ENCODE measurements at regions not wholly inside any gene's neighbourhood (a gene's known extent, or its start where the extent isn't known, plus 50 kb on each side); places are given as distances from the start of the nearest gene placed in this dataset.

DNA sequence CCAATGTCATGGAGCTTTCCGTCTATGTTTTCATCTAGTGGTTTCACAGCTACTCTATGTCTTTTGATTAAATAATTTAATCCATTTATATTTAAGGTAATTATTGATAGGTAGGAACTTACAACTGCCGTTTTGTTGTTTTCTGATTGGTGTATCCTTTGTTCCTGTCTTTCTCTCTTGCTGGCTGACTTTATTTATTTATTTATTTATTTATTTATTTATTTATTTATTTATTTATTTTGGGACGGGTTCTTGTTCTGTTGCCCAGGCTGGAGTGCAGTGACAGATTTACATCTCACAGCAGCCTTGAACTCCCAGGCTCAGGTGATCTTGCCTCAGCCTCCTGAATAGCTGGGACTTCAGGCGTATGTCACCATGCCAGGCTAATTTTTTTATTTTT is 299.2 kb upstream of the COL8A1 start:
- TF ChIP-seq POLR2A (IDR thresholded peaks at IDR 0.05): no peak
- TF ChIP-seq, protein P1, sequence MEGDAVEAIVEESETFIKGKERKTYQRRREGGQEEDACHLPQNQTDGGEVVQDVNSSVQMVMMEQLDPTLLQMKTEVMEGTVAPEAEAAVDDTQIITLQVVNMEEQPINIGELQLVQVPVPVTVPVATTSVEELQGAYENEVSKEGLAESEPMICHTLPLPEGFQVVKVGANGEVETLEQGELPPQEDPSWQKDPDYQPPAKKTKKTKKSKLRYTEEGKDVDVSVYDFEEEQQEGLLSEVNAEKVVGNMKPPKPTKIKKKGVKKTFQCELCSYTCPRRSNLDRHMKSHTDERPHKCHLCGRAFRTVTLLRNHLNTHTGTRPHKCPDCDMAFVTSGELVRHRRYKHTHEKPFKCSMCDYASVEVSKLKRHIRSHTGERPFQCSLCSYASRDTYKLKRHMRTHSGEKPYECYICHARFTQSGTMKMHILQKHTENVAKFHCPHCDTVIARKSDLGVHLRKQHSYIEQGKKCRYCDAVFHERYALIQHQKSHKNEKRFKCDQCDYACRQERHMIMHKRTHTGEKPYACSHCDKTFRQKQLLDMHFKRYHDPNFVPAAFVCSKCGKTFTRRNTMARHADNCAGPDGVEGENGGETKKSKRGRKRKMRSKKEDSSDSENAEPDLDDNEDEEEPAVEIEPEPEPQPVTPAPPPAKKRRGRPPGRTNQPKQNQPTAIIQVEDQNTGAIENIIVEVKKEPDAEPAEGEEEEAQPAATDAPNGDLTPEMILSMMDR (IDR thresholded peaks at IDR 0.05): no peak
- H3K27ac ChIP-seq: no peak overlapping the region
- H3K4me3 ChIP-seq: no peak overlapping the region
- H3K9me3 ChIP-seq: no peaks in the 10 kb centered on the region
- H3K27me3 ChIP-seq: no peaks in the 10 kb centered on the region
- no peak for DNase-seq
- no peaks in the 10 kb centered on the region for H3K36me3 ChIP-seq
- no peaks in the 10 kb centered on the region for H3K4me1 ChIP-seq

DNA sequence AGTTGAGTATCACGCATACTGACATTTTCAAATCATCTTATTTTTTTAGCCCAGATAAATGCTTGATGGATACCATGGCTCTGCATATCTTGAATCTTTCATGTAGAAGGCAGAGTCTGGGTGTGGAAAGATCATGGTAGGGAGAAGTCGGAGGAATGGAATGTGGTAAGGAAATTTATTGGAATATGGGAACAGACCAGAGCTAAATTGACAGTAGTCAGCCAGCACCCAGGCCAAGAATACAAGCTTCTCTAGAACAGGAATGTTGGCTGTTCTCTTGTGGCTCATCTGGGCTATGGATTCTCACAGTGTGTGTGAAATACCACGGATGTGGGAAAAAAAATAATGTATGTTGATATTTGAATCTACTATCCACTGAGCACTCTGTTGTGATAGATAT is 305.7 kb upstream of the COL8A1 start:
- Histone ChIP-seq H3K36me3 (no peaks in the 10 kb centered on the region), H3K4me1 (no peaks in the 10 kb centered on the region), H3K4me3 (no peak overlapping the region), H3K27ac (no peak overlapping the region), H3K27me3 (no peaks in the 10 kb centered on the region), H3K9me3 (no peaks in the 10 kb centered on the region)
- no peak for TF ChIP-seq POLR2A (IDR thresholded peaks at IDR 0.05)
- TF ChIP-seq, protein P1 (IDR thresholded peaks at IDR 0.05): no peak
- no peak for DNase-seq

DNA sequence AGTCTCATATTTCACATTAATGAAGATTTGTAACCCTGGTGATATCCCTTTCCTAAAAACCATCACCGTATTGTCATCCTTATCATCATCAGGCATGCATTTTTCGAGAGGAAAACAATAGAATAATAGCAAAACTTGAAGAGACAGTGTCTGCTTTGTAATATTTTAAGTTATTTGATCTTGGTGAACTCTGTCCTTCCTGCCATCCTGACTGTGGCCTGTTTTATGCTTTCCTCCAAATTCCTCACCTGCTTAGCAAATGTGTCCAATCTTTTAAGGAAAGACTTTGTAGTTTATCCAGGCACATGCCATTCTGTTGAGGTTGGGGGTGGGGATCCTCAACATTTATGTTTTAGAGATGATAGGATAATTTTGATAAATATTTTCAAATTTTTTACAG is 306.1 kb upstream of the COL8A1 start:
- no peaks in the 10 kb centered on the region for H3K4me1 ChIP-seq
- no peak overlapping the region for H3K27ac ChIP-seq
- no peak overlapping the region for H3K4me3 ChIP-seq
- H3K9me3 ChIP-seq: no peaks in the 10 kb centered on the region
- H3K27me3 ChIP-seq: no peaks in the 10 kb centered on the region
- no peak for DNase-seq
- H3K36me3 ChIP-seq: no peaks in the 10 kb centered on the region
- TF ChIP-seq, protein P1 (IDR thresholded peaks at IDR 0.05): no peak
- TF ChIP-seq POLR2A (IDR thresholded peaks at IDR 0.05): no peak

DNA sequence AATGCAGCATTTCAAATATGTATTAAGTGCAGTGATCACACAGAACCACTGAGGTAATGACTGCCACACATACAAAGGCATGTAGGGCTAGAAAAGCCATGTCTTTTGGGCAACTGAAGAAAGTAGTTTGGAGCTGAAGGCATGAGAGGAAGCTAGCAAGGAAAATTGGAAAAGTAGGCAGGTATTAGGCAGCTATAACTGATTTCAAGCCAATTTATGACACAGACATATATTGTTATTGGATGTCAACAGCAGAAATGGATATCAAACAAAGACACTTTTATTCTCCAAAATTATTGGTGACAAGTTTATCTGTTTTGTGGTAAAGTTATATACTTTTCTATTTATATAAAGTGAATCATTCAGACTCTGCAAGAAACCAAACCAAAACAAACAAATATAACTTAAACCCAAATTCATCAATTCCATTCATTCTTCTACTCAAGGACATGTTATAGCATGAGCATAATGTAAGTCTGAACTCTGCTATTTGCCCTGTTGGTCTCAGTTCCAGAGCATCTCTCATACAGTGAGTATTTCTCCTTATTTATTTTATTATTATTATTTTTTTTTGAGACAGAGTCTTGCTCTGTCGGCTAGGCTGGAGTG is 307.4 kb upstream of the COL8A1 start:
- Histone ChIP-seq H3K4me3 (no peak overlapping the region), H3K36me3 (no peaks in the 10 kb centered on the region), H3K4me1 (no peaks in the 10 kb centered on the region), H3K27me3 (no peaks in the 10 kb centered on the region), H3K9me3 (no peaks in the 10 kb centered on the region), H3K27ac (no peak overlapping the region)
- no peak for TF ChIP-seq POLR2A (IDR thresholded peaks at IDR 0.05)
- TF ChIP-seq, protein P1 (IDR thresholded peaks at IDR 0.05): no peak
- no peak for DNase-seq

DNA sequence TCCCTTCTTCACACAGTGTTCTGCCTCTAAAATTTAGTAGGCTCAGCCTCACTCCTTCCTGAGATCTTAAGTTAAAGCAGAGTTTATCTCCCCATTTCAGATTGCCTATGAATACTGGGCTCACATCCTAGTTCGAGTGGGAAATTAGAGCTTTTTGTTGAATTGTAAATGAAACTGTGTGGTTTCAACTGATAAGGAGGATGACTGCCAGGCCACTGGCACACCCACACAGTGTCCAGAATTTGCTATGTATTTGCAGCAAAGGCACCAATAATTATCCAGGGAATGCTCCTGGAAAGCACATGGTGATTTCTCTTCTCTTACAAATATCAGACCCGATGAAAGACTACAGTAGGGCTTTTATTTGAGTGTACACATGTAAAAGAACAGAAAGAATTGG is 308.1 kb upstream of the COL8A1 start:
- H3K27me3 ChIP-seq: no peaks in the 10 kb centered on the region
- no peaks in the 10 kb centered on the region for H3K36me3 ChIP-seq
- TF ChIP-seq POLR2A (IDR thresholded peaks at IDR 0.05): no peak
- TF ChIP-seq, protein P1 (IDR thresholded peaks at IDR 0.05): no peak
- no peaks in the 10 kb centered on the region for H3K9me3 ChIP-seq
- H3K4me3 ChIP-seq: no peak overlapping the region
- H3K4me1 ChIP-seq: no peaks in the 10 kb centered on the region
- H3K27ac ChIP-seq: no peak overlapping the region
- no peak for DNase-seq

DNA sequence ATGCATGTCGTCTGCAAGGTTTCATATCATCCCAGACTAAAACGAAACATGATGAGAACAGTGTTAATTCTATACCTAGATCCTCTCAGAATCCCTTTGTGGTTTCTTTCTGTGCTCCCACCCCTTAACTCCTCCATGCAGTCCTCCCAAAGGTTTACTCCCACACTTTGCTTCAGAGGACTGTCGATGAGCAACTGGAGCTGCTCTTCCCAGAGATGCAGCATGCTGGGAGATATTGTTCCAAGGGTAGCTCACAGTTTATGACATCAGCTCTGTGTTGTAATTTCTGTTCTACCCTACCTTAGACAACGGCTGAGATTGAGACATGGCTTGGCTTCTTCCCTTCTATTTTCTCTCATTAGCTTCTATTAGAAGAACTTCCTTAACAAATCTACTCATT is 313.0 kb upstream of the COL8A1 start:
- H3K4me3 ChIP-seq: no peak overlapping the region
- no peak for TF ChIP-seq POLR2A (IDR thresholded peaks at IDR 0.05)
- no peak for DNase-seq
- no peaks in the 10 kb centered on the region for H3K4me1 ChIP-seq
- no peaks in the 10 kb centered on the region for H3K36me3 ChIP-seq
- no peaks in the 10 kb centered on the region for H3K9me3 ChIP-seq
- H3K27ac ChIP-seq: no peak overlapping the region
- H3K27me3 ChIP-seq: no peaks in the 10 kb centered on the region

All from Peyer's patch (tissue), 4 donors.